Astrocyte (in vitro differentiated cells and primary cell): ENCODE measurements at regions not wholly inside any gene's neighbourhood (a gene's known extent, or its start where the extent isn't known, plus 50 kb on each side); places are given as distances from the start of the nearest gene placed in this dataset.

Experiments
- DNase-seq: peaks from one replicate; pipeline ENCODE4 v3.0.0-alpha.2; 2010; ENCODE audit warnings: low read depth
- FAIRE-seq: peaks from 2 replicates; lab custom pipeline; 2011; peaks lifted over from hg19 to GRCh38; lab: Jason Lieb, UNC
- H2AFZ ChIP-seq: 2 replicates; pipeline ENCODE4 v1.6.0; 2012; ENCODE audit warnings: low read depth, low read length, inconsistent platforms
- H3K27ac ChIP-seq: 2 replicates; pipeline ENCODE4 v1.5.1; 2011; ENCODE audit warnings: low read depth, low read length, inconsistent platforms
- H3K27me3 ChIP-seq: 2 replicates; pipeline ENCODE4 v1.6.0; 2011; ENCODE audit warnings: low read length, inconsistent platforms; ENCODE audit not compliant: insufficient read depth
- H3K36me3 ChIP-seq: 2 replicates; pipeline ENCODE4 v1.5.1; 2011; ENCODE audit warnings: low read length, inconsistent platforms; ENCODE audit not compliant: insufficient read depth
- H3K4me1 ChIP-seq: 2 replicates; pipeline ENCODE4 v1.5.1; 2011; ENCODE audit warnings: low read length, inconsistent platforms; ENCODE audit not compliant: insufficient read depth
- H3K4me2 ChIP-seq: 2 replicates; pipeline ENCODE4 v1.6.0; 2012; ENCODE audit warnings: low read length, inconsistent platforms
- H3K4me3 ChIP-seq: 2 replicates; pipeline ENCODE4 v1.5.1; 2011; ENCODE audit warnings: low read depth, mild to moderate bottlenecking, low read length, inconsistent platforms; ENCODE audit not compliant: insufficient read depth
- H3K79me2 ChIP-seq: 2 replicates; pipeline ENCODE4 v1.6.0; 2012; ENCODE audit warnings: mild to moderate bottlenecking, low read length, inconsistent platforms; ENCODE audit not compliant: insufficient read depth
- H3K9ac ChIP-seq: 2 replicates; pipeline ENCODE4 v1.6.0; 2012; ENCODE audit warnings: mild to moderate bottlenecking, low read length, inconsistent platforms
- H3K9me3 ChIP-seq: 2 replicates; pipeline ENCODE4 v1.5.1; 2012; ENCODE audit warnings: low read depth, mild to moderate bottlenecking, low read length, inconsistent platforms; ENCODE audit not compliant: insufficient read depth
- H4K20me1 ChIP-seq: 2 replicates; pipeline ENCODE4 v1.6.0; 2012; ENCODE audit warnings: low read length, inconsistent platforms; ENCODE audit not compliant: insufficient read depth
- H3K27ac Mint-ChIP-seq: one replicate; pipeline ENCODE4 v1.8.0; 2021; ENCODE audit warnings: mild to moderate bottlenecking, mixed read lengths; ENCODE audit not compliant: unreplicated experiment
- H3K27me3 Mint-ChIP-seq: one replicate; pipeline ENCODE4 v1.8.0; 2021; ENCODE audit warnings: low read depth, mixed read lengths; ENCODE audit not compliant: unreplicated experiment
- H3K36me3 Mint-ChIP-seq: one replicate; pipeline ENCODE4 v1.8.0; 2021; ENCODE audit warnings: low read depth, mixed read lengths; ENCODE audit not compliant: unreplicated experiment
- H3K4me1 Mint-ChIP-seq: one replicate; pipeline ENCODE4 v1.8.0; 2021; ENCODE audit warnings: low read depth, mixed read lengths; ENCODE audit not compliant: unreplicated experiment
- H3K4me3 Mint-ChIP-seq: one replicate; pipeline ENCODE4 v1.8.0; 2021; ENCODE audit warnings: mild to moderate bottlenecking, moderate library complexity, mixed read lengths; ENCODE audit not compliant: unreplicated experiment
- H3K9me3 Mint-ChIP-seq: one replicate; pipeline ENCODE4 v1.8.0; 2021; ENCODE audit warnings: mild to moderate bottlenecking, mixed read lengths; ENCODE audit not compliant: unreplicated experiment
- CTCF ChIP-seq: IDR thresholded peaks from 2 replicates; pipeline ENCODE4 v1.5.1; 2011; ENCODE audit warnings: low read depth, mild to moderate bottlenecking, inconsistent platforms, low read length, moderate library complexity; ENCODE audit not compliant: insufficient read depth
- EZH2 ChIP-seq: IDR thresholded peaks from 2 replicates; pipeline ENCODE4 v1.6.1; 2012; ENCODE audit warnings: mild to moderate bottlenecking, low read length, inconsistent platforms; ENCODE audit not compliant: insufficient read depth

- no peak overlapping the region for H3K4me2 ChIP-seq
- FAIRE-seq = no peak
- H3K4me1 ChIP-seq = no peaks in the 10 kb centered on the region
- H3K27me3 ChIP-seq = no peaks in the 10 kb centered on the region
- no peaks in the 10 kb centered on the region for H3K79me2 ChIP-seq
- no peaks in the 10 kb centered on the region for H3K36me3 Mint-ChIP-seq
- no peaks in the 10 kb centered on the region for H3K9me3 Mint-ChIP-seq
- H3K27ac ChIP-seq = no peak overlapping the region
- H3K27ac Mint-ChIP-seq = no peak overlapping the region
- H3K9ac ChIP-seq = no peak overlapping the region
- TF ChIP-seq CTCF (no peak), EZH2 (no peak)
- H3K9me3 ChIP-seq = no peaks in the 10 kb centered on the region
- H3K27me3 Mint-ChIP-seq = peaks cover 20% of the 10 kb centered on the region
- no peak overlapping the region for H2AFZ ChIP-seq
- no peak overlapping the region for H3K4me3 ChIP-seq
- no peaks in the 10 kb centered on the region for H4K20me1 ChIP-seq
- no peak overlapping the region for H3K4me3 Mint-ChIP-seq
- no peaks in the 10 kb centered on the region for H3K36me3 ChIP-seq
- H3K4me1 Mint-ChIP-seq = peaks cover 4% of the 10 kb centered on the region
- no peak for DNase-seq
Observed at GRCh38 chr1:37233606-37234005, 199.3 kb upstream of the GRIK3 start.

- H3K4me3 ChIP-seq = no peak overlapping the region
- H3K27ac Mint-ChIP-seq = no peak overlapping the region
- peaks cover 4% of the 10 kb centered on the region for H3K4me1 Mint-ChIP-seq
- no peak overlapping the region for H3K9ac ChIP-seq
- H3K27me3 ChIP-seq = no peaks in the 10 kb centered on the region
- no peak for TF ChIP-seq CTCF
- TF ChIP-seq EZH2 = no peak
- H3K9me3 ChIP-seq = no peaks in the 10 kb centered on the region
- no peak for DNase-seq
- FAIRE-seq = no peak
- no peaks in the 10 kb centered on the region for H3K79me2 ChIP-seq
- no peak overlapping the region for H3K27ac ChIP-seq
- no peaks in the 10 kb centered on the region for H4K20me1 ChIP-seq
- no peaks in the 10 kb centered on the region for H3K4me1 ChIP-seq
- no peaks in the 10 kb centered on the region for H3K36me3 ChIP-seq
- H2AFZ ChIP-seq = no peak overlapping the region
- H3K4me2 ChIP-seq = no peak overlapping the region
- no peaks in the 10 kb centered on the region for H3K9me3 Mint-ChIP-seq
- no peak overlapping the region for H3K4me3 Mint-ChIP-seq
- peaks cover 27% of the 10 kb centered on the region for H3K27me3 Mint-ChIP-seq
- H3K36me3 Mint-ChIP-seq = no peaks in the 10 kb centered on the region
Observed at GRCh38 chr1:37234941-37235418, 200.7 kb upstream of the GRIK3 start.

- Mint-ChIP-seq H3K27me3 (peaks cover 45% of the 10 kb centered on the region), H3K4me1 (peaks cover 4% of the 10 kb centered on the region), H3K27ac (no peak overlapping the region), H3K36me3 (no peaks in the 10 kb centered on the region), H3K9me3 (no peaks in the 10 kb centered on the region), H3K4me3 (no peak overlapping the region)
- Histone ChIP-seq H2AFZ (no peak overlapping the region), H3K9me3 (no peaks in the 10 kb centered on the region), H4K20me1 (no peaks in the 10 kb centered on the region), H3K9ac (no peak overlapping the region), H3K4me2 (no peak overlapping the region), H3K79me2 (no peaks in the 10 kb centered on the region), H3K27me3 (no peaks in the 10 kb centered on the region), H3K36me3 (no peaks in the 10 kb centered on the region), H3K4me1 (no peaks in the 10 kb centered on the region), H3K27ac (no peak overlapping the region), H3K4me3 (no peak overlapping the region)
- DNase-seq = no peak
- no peak for FAIRE-seq
- TF ChIP-seq EZH2 (no peak), CTCF (no peak)
Observed at GRCh38 chr1:37237948-37238347, 203.6 kb upstream of the GRIK3 start.
